CD4-positive, alpha-beta T cell (primary cell): ENCODE measurements at regions not wholly inside any gene's neighbourhood (a gene's known extent, or its start where the extent isn't known, plus 50 kb on each side); places are given as distances from the start of the nearest gene placed in this dataset.

Experiments used
- ATAC-seq: fragments of 200-7000 bp; cut with Tn5 transposase; one replicate; pipeline ENCODE4 v1.10.0; 2022; ENCODE audit warnings: mild to moderate bottlenecking; ENCODE audit not compliant: poor library complexity
- CTCF ChIA-PET: fragments of 350-600 bp; sonication (Branson Sonifier 250); formaldehyde crosslinking; loops from one replicate; lab custom pipeline; 2021; ENCODE audit warnings: antibody characterized with exemption, inconsistent platforms; lab: Charles Lee
- POLR2A ChIA-PET: fragments of 350-600 bp; sonication (Branson Sonifier 250); formaldehyde crosslinking; loops from one replicate; lab custom pipeline; 2021; ENCODE audit warnings: antibody characterized with exemption, inconsistent platforms; lab: Charles Lee
- DNase-seq, 14 experiments: peaks; one replicate each; pipeline ENCODE4 v3.0.0-alpha.2; 2013 to 2020; ENCODE audit warnings: mixed read lengths in 2 of 14
- H3K27ac ChIP-seq, 2 donors: one replicate each; pipeline versions ENCODE4 v1.5.1 to v1.7.0; 2013; ENCODE audit warnings: low read length in 2 of 2, low read depth in 1 of 2, mild to moderate bottlenecking in 1 of 2
- H3K27me3 ChIP-seq, 2 experiments: 1 replicate in 1 of 2; 2 replicates in 1 of 2; pipeline versions ENCODE4 v1.6.1 to v1.7.0; 2013; ENCODE audit warnings: low read length in 2 of 2, control low read depth in 1 of 2, mild to moderate bottlenecking in 1 of 2, moderate library complexity in 1 of 2; ENCODE audit not compliant: insufficient read depth in 2 of 2, control insufficient read depth in 1 of 2
- H3K36me3 ChIP-seq: one replicate; pipeline ENCODE4 v1.6.1; 2013; ENCODE audit warnings: low read length, control low read depth; ENCODE audit not compliant: insufficient read depth
- H3K4me1 ChIP-seq: one replicate; pipeline ENCODE4 v1.6.1; 2013; ENCODE audit warnings: low read length, control low read depth; ENCODE audit not compliant: insufficient read depth
- H3K4me3 ChIP-seq: one replicate; pipeline ENCODE4 v1.5.1; 2013; ENCODE audit warnings: mild to moderate bottlenecking, low read length, moderate library complexity
- H3K9me3 ChIP-seq, 2 experiments: 1 replicate in 1 of 2; 2 replicates in 1 of 2; pipeline versions ENCODE4 v1.6.1 to v1.7.0; 2013; ENCODE audit warnings: low read length in 2 of 2, mild to moderate bottlenecking in 2 of 2, control low read depth in 1 of 2, moderate library complexity in 1 of 2; ENCODE audit not compliant: control insufficient read depth in 1 of 2, insufficient read depth in 1 of 2
- H3K27ac Mint-ChIP-seq: one replicate; pipeline ENCODE4 v1.8.0; 2020; ENCODE audit warnings: mixed read lengths
- H3K27me3 Mint-ChIP-seq: one replicate; pipeline ENCODE4 v1.8.0; 2021; ENCODE audit warnings: mixed read lengths
- H3K36me3 Mint-ChIP-seq: one replicate; pipeline ENCODE4 v1.8.0; 2021; ENCODE audit warnings: low read depth, mixed read lengths
- H3K4me1 Mint-ChIP-seq: one replicate; pipeline ENCODE4 v1.8.0; 2021; ENCODE audit warnings: low read depth, mixed read lengths
- H3K4me3 Mint-ChIP-seq: one replicate; pipeline ENCODE4 v1.8.0; 2020; ENCODE audit warnings: mild to moderate bottlenecking, mixed read lengths
- H3K9me3 Mint-ChIP-seq: one replicate; pipeline ENCODE4 v1.8.0; 2020; ENCODE audit warnings: mixed read lengths
- intact Hi-C, 2 experiments: fragments of 100-400 bp; cut with DNase I in 1 of 2; cut with micrococcal nuclease in 1 of 2; formaldehyde crosslinking; loops; one replicate each; pipeline versions ENCODE4 v1.15.1 to v1.9.0; 2023 to 2025; cut with DNase I, micrococcal nuclease
- TF ChIP-seq, protein P1 (sequence below): fragments of 200-600 bp; IDR thresholded peaks from one replicate; pipeline ENCODE4 v1.8.0; 2022; ENCODE audit warnings: antibody characterized with exemption, mild to moderate bottlenecking

DNA sequence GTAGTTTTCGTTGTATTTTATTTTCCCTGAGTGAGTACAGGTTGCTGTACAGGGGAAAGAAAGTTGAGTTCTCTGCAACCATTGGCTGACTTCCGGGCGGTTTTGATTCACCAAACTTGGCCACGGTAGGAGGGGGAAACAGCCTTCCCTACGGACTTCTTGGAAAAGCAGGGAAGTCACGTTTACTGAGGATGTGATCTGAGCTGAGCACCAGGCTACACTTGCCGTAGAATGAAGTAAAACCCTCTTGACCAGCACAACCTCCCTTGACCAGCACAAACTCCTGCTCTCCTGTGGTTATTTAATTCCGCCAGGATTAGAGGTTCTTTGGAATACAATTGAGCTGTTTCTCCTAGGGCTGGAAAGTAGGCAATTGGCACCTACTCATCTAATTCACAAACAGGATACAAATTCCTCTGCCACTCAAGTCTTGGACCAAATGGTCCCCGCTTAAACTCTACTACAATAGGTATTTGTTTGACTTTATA is 242.0 kb upstream of the RBFOX1 start:
- no peak for DNase-seq
- Mint-ChIP-seq H3K27ac (no peak overlapping the region), H3K4me1 (no peaks in the 10 kb centered on the region), H3K27me3 (no peaks in the 10 kb centered on the region), H3K9me3 (peaks cover 7% of the 10 kb centered on the region), H3K36me3 (no peaks in the 10 kb centered on the region), H3K4me3 (no peak overlapping the region)
- no peak overlapping the region for H3K4me3 ChIP-seq
- POLR2A ChIA-PET: no interaction called here
- TF ChIP-seq, protein P1, sequence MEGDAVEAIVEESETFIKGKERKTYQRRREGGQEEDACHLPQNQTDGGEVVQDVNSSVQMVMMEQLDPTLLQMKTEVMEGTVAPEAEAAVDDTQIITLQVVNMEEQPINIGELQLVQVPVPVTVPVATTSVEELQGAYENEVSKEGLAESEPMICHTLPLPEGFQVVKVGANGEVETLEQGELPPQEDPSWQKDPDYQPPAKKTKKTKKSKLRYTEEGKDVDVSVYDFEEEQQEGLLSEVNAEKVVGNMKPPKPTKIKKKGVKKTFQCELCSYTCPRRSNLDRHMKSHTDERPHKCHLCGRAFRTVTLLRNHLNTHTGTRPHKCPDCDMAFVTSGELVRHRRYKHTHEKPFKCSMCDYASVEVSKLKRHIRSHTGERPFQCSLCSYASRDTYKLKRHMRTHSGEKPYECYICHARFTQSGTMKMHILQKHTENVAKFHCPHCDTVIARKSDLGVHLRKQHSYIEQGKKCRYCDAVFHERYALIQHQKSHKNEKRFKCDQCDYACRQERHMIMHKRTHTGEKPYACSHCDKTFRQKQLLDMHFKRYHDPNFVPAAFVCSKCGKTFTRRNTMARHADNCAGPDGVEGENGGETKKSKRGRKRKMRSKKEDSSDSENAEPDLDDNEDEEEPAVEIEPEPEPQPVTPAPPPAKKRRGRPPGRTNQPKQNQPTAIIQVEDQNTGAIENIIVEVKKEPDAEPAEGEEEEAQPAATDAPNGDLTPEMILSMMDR: no peak
- no peaks in the 10 kb centered on the region for H3K36me3 ChIP-seq
- H3K27me3 ChIP-seq: peaks cover 0 to 2% of the 10 kb centered on the region in 2 experiments
- CTCF ChIA-PET: interaction anchor here (1.1 kb wide), 1 partner anchor 10 kb away, joined by 3 read pairs; no protein-coding TSS in a partner anchor
- no peak overlapping the region for H3K27ac ChIP-seq
- H3K4me1 ChIP-seq: no peaks in the 10 kb centered on the region
- H3K9me3 ChIP-seq: peaks cover 0 to 11% of the 10 kb centered on the region in 2 experiments
- ATAC-seq: no peak
- intact Hi-C loops: no loop called here

DNA sequence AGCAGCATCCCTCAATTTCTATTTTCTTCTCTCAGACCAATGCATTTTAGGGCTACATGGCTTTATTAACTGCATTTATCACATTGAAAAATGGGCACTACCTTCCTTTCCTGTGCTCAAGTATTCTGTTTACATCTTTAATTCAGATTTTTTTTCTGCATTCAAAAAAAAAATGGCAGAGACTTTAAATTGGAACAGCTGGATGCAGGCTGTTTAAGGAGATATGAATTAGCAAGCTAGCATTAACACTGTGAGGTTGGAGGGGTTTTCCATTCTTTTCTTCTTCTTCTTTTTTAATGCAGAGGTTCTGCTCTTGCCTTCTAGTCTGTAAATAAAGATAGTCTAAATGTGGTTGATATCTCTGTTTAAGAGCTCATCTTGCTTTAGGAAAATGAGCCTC is 242.9 kb upstream of the RBFOX1 start:
- TF ChIP-seq, protein P1: no peak
- intact Hi-C loops: no loop called here
- Histone ChIP-seq H3K9me3 (peaks cover 0 to 7% of the 10 kb centered on the region in 2 experiments), H3K27me3 (peaks cover 0 to 2% of the 10 kb centered on the region in 2 experiments), H3K4me3 (no peak overlapping the region), H3K4me1 (no peaks in the 10 kb centered on the region), H3K27ac (no peak overlapping the region), H3K36me3 (no peaks in the 10 kb centered on the region)
- peaks cover 7% of the 10 kb centered on the region for H3K9me3 Mint-ChIP-seq
- H3K4me3 Mint-ChIP-seq: no peak overlapping the region
- no peak for ATAC-seq
- no peaks in the 10 kb centered on the region for H3K27me3 Mint-ChIP-seq
- no peaks in the 10 kb centered on the region for H3K36me3 Mint-ChIP-seq
- CTCF ChIA-PET: interaction anchor here (1.1 kb wide), 1 partner anchor 9 kb away, joined by 3 read pairs; no protein-coding TSS in a partner anchor
- H3K4me1 Mint-ChIP-seq: no peaks in the 10 kb centered on the region
- no peak for DNase-seq
- H3K27ac Mint-ChIP-seq: no peak overlapping the region
- POLR2A ChIA-PET: no interaction called here

DNA sequence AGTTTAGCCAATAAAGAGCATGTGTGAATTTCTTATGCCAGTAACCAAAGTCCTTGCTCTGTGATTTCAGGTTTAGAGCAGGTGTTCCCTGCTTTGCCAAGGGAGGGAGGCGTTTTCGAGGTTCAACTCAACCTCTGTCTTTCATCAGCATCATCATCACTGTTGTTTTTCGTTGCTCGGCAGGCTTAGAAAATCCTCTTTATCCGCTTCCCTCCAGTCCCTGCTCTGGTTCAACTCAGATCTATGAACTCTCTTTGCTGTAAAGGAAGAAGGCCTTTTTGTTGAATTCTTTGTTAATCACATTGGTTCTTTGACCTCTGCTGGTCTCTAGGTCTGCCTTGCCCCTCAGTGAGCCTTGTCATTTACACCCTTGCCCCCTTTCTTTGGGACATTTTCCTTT is 243.9 kb upstream of the RBFOX1 start:
- no peak for ATAC-seq
- H3K27me3 Mint-ChIP-seq: no peaks in the 10 kb centered on the region
- Histone ChIP-seq H3K4me1 (no peaks in the 10 kb centered on the region), H3K9me3 (peaks cover 0 to 7% of the 10 kb centered on the region in 2 experiments), H3K27me3 (peaks cover 0 to 2% of the 10 kb centered on the region in 2 experiments), H3K4me3 (no peak overlapping the region), H3K27ac (no peak overlapping the region), H3K36me3 (no peaks in the 10 kb centered on the region)
- ChIA-PET CTCF (no interaction called here), POLR2A (no interaction called here)
- H3K36me3 Mint-ChIP-seq: no peaks in the 10 kb centered on the region
- intact Hi-C loops: no loop called here
- H3K4me3 Mint-ChIP-seq: no peak overlapping the region
- H3K9me3 Mint-ChIP-seq: peaks cover 7% of the 10 kb centered on the region
- no peak overlapping the region for H3K27ac Mint-ChIP-seq
- H3K4me1 Mint-ChIP-seq: no peaks in the 10 kb centered on the region
- TF ChIP-seq, protein P1: no peak
- no peak for DNase-seq
